Osteoblast (primary cell): ENCODE measurements at regions not wholly inside any gene's neighbourhood (a gene's known extent, or its start where the extent isn't known, plus 50 kb on each side); places are given as distances from the start of the nearest gene placed in this dataset.
"Not testable (repeated sequence)": the region's sequence is repeated elsewhere in the genome, so short reads cannot be mapped to it uniquely, and the experiment has no call there.

Source experiments
- DNase-seq: peaks from one replicate; pipeline ENCODE4 v3.0.0; 2011; ENCODE audit warnings: low spot score, mixed read lengths; ENCODE audit not compliant: insufficient read length; ENCODE audit errors: missing footprints
- H2AFZ ChIP-seq: 2 replicates; pipeline ENCODE4 v1.6.0; 2011; ENCODE audit warnings: mild to moderate bottlenecking, low read length
- H3K27ac ChIP-seq: 2 replicates; pipeline ENCODE4 v1.5.1; 2011; ENCODE audit warnings: mild to moderate bottlenecking, low read depth, low read length, moderate library complexity
- H3K27me3 ChIP-seq: 2 replicates; pipeline ENCODE4 v1.6.0; 2012; ENCODE audit warnings: mild to moderate bottlenecking, control low read depth, inconsistent platforms, low read length, moderate library complexity; ENCODE audit not compliant: insufficient read depth
- H3K36me3 ChIP-seq: 2 replicates; pipeline ENCODE4 v1.5.1; 2011; ENCODE audit warnings: mild to moderate bottlenecking, low read length, control low read depth, moderate library complexity; ENCODE audit not compliant: insufficient read depth
- H3K4me1 ChIP-seq: 2 replicates; pipeline ENCODE4 v1.5.1; 2011; ENCODE audit warnings: mild to moderate bottlenecking, low read length, control low read depth, moderate library complexity; ENCODE audit not compliant: insufficient read depth
- H3K4me2 ChIP-seq: 2 replicates; pipeline ENCODE4 v1.6.0; 2011; ENCODE audit warnings: mild to moderate bottlenecking, low read length; ENCODE audit not compliant: insufficient read depth
- H3K4me3 ChIP-seq: fragments of 200-600 bp; sonication (generic); 3 replicates; pipeline ENCODE4 v1.5.1; 2012; ENCODE audit warnings: mild to moderate bottlenecking, low read length, inconsistent platforms; ENCODE audit not compliant: insufficient read depth
- H3K79me2 ChIP-seq: 2 replicates; pipeline ENCODE4 v1.6.0; 2012; ENCODE audit warnings: mild to moderate bottlenecking, low read length, control low read depth, inconsistent platforms; ENCODE audit not compliant: insufficient read depth
- H3K9me3 ChIP-seq: 2 replicates; pipeline ENCODE4 v1.5.1; 2011; ENCODE audit warnings: low read depth, low read length, control low read depth
- H4K20me1 ChIP-seq: 2 replicates; pipeline ENCODE4 v1.6.0; 2012; ENCODE audit warnings: mild to moderate bottlenecking, low read length, control low read depth; ENCODE audit not compliant: insufficient read depth
- TF ChIP-seq, protein P1 (sequence below): IDR thresholded peaks from 2 replicates; pipeline ENCODE4 v1.5.1; 2011; ENCODE audit warnings: mild to moderate bottlenecking, low read depth, low read length, moderate library complexity; ENCODE audit errors: extremely low read depth

- Histone ChIP-seq H3K4me3 (no peak overlapping the region), H3K79me2 (no peaks in the 10 kb centered on the region), H3K36me3 (no peaks in the 10 kb centered on the region), H2AFZ (no peak overlapping the region), H3K9me3 (no peaks in the 10 kb centered on the region), H3K4me1 (no peaks in the 10 kb centered on the region), H4K20me1 (no peaks in the 10 kb centered on the region), H3K4me2 (no peak overlapping the region), H3K27ac (no peak overlapping the region), H3K27me3 (peaks cover 27% of the 10 kb centered on the region)
- TF ChIP-seq, protein P1, sequence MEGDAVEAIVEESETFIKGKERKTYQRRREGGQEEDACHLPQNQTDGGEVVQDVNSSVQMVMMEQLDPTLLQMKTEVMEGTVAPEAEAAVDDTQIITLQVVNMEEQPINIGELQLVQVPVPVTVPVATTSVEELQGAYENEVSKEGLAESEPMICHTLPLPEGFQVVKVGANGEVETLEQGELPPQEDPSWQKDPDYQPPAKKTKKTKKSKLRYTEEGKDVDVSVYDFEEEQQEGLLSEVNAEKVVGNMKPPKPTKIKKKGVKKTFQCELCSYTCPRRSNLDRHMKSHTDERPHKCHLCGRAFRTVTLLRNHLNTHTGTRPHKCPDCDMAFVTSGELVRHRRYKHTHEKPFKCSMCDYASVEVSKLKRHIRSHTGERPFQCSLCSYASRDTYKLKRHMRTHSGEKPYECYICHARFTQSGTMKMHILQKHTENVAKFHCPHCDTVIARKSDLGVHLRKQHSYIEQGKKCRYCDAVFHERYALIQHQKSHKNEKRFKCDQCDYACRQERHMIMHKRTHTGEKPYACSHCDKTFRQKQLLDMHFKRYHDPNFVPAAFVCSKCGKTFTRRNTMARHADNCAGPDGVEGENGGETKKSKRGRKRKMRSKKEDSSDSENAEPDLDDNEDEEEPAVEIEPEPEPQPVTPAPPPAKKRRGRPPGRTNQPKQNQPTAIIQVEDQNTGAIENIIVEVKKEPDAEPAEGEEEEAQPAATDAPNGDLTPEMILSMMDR = no peak
- no peak for DNase-seq
Observed at GRCh38 chr11:44366026-44366425, 56.1 kb upstream of the ALX4 start.

DNA sequence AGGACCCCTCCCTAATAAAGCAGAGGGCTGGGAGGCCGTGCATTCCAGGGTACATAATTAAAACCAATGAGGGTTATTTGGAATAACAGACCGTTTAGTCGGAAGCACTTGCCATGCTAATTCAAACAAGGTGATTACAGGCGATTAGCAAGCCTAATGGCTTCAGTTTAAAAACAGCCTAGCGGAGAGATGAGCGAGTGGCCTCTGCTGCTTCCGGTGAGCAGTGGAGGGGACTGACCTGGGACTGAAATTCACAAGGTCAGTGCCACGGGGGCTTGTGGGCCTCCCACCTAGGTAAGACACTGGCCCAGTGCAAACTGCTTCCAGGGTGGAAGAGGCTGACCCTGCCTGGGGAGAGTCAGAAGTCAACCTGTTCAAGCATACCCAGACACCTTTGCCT is 56.8 kb upstream of the ALX4 start:
- no peak overlapping the region for H3K4me2 ChIP-seq
- no peaks in the 10 kb centered on the region for H3K36me3 ChIP-seq
- no peaks in the 10 kb centered on the region for H3K4me1 ChIP-seq
- H3K27me3 ChIP-seq = peaks cover 20% of the 10 kb centered on the region
- TF ChIP-seq, protein P1 = no peak
- no peaks in the 10 kb centered on the region for H3K9me3 ChIP-seq
- no peak overlapping the region for H3K4me3 ChIP-seq
- no peak overlapping the region for H3K27ac ChIP-seq
- H3K79me2 ChIP-seq = no peaks in the 10 kb centered on the region
- no peak for DNase-seq
- no peak overlapping the region for H2AFZ ChIP-seq
- H4K20me1 ChIP-seq = no peaks in the 10 kb centered on the region

GRCh38 chr11:44367452-44367851 is 57.5 kb upstream of the ALX4 start:
- H3K27me3 ChIP-seq = peaks cover 14% of the 10 kb centered on the region
- DNase-seq = no peak
- H3K79me2 ChIP-seq = no peaks in the 10 kb centered on the region
- no peaks in the 10 kb centered on the region for H3K4me1 ChIP-seq
- H3K9me3 ChIP-seq = no peaks in the 10 kb centered on the region
- H3K36me3 ChIP-seq = no peaks in the 10 kb centered on the region
- H3K27ac ChIP-seq = no peak overlapping the region
- H4K20me1 ChIP-seq = no peaks in the 10 kb centered on the region
- H3K4me2 ChIP-seq = no peak overlapping the region
- TF ChIP-seq, protein P1 = no peak
- H2AFZ ChIP-seq = no peak overlapping the region
- H3K4me3 ChIP-seq = no peak overlapping the region

DNA sequence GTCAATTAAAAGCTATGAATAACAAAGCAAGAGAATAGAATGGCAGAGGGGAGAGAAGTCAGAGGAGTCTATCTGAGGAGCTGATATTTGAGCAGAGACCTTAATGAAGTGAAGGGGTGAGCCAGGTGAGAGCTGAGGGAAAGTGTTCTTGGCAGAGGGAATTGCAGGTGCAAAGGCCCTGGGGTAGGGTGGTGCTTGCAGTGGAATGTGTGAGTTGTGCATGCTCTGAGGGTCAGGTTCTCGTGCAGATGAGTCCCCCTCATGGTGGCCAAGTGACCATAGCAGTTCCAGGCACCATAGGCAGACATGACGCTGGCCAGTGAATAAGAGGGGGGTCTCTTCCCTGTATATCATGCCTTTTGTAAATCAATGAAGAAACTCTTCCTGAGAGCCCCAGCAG is 58.9 kb upstream of the ALX4 start:
- H3K27ac ChIP-seq = no peak overlapping the region
- H3K4me1 ChIP-seq = no peaks in the 10 kb centered on the region
- no peak for DNase-seq
- no peaks in the 10 kb centered on the region for H3K9me3 ChIP-seq
- no peak overlapping the region for H2AFZ ChIP-seq
- H3K4me2 ChIP-seq = no peak overlapping the region
- peaks cover 10% of the 10 kb centered on the region for H3K27me3 ChIP-seq
- no peaks in the 10 kb centered on the region for H3K36me3 ChIP-seq
- no peak overlapping the region for H3K4me3 ChIP-seq
- no peaks in the 10 kb centered on the region for H3K79me2 ChIP-seq
- H4K20me1 ChIP-seq = no peaks in the 10 kb centered on the region
- TF ChIP-seq, protein P1 = no peak

DNA sequence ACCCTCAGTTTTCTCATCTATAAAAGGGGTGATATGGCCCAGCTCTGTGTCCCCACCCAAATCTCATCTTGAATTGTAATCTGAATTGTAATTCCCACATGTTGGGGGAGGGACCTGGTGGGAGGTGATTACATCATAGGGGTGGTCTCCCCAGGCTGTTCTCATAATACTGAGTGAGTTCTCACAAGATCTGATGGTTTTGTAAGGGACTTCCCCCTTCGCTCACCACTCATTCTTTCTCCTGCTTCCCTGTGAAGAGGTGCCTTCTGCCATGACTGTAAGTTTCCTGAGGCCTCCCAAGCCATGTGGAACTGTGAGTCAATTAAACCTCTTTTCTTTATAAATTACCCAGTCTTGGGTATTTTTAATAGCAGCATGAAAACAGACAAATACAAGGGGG is 61.1 kb upstream of the ALX4 start:
- DNase-seq, H3K4me3 ChIP-seq, H3K36me3 ChIP-seq, H3K4me2 ChIP-seq, H3K9me3 ChIP-seq, H4K20me1 ChIP-seq, H3K4me1 ChIP-seq, H2AFZ ChIP-seq, H3K27ac ChIP-seq, H3K79me2 ChIP-seq: not testable (repeated sequence)
- H3K27me3 ChIP-seq = peaks cover 10% of the 10 kb centered on the region
